Mesothelial cell of epicardium (in vitro differentiated cells): ENCODE measurements at regions not wholly inside any gene's neighbourhood (a gene's known extent, or its start where the extent isn't known, plus 50 kb on each side); places are given as distances from the start of the nearest gene placed in this dataset.
"Not testable (repeated sequence)": the region's sequence is repeated elsewhere in the genome, so short reads cannot be mapped to it uniquely, and the experiment has no call there.

Source experiments
- DNase-seq, 2 experiments: peaks; one replicate each; pipeline ENCODE4 v3.0.0; 2021; ENCODE audit warnings: low spot score in 2 of 2; ENCODE audit not compliant: unreplicated experiment in 2 of 2
- H3K27ac Mint-ChIP-seq: 2 replicates; pipeline ENCODE4 v1.8.0; 2021; ENCODE audit warnings: mixed read lengths
- H3K27me3 Mint-ChIP-seq: 2 replicates; pipeline ENCODE4 v1.8.0; 2021; ENCODE audit warnings: low read depth, mixed read lengths
- H3K36me3 Mint-ChIP-seq: 2 replicates; pipeline ENCODE4 v1.8.0; 2021; ENCODE audit warnings: mixed read lengths
- H3K4me1 Mint-ChIP-seq: 2 replicates; pipeline ENCODE4 v1.8.0; 2021; ENCODE audit warnings: mixed read lengths
- H3K4me3 Mint-ChIP-seq: 2 replicates; pipeline ENCODE4 v1.8.0; 2021; ENCODE audit warnings: mild to moderate bottlenecking, moderate library complexity, mixed read lengths
- H3K9me3 Mint-ChIP-seq: 2 replicates; pipeline ENCODE4 v1.8.0; 2021; ENCODE audit warnings: mixed read lengths
- CTCF ChIP-seq: fragments of 200-600 bp; sonication (generic); IDR thresholded peaks from one replicate; pipeline ENCODE4 v1.5.0; 2021; ENCODE audit warnings: antibody characterized with exemption; ENCODE audit not compliant: unreplicated experiment

- no peaks in the 10 kb centered on the region for H3K9me3 Mint-ChIP-seq
- TF ChIP-seq CTCF, result no peak
- H3K27ac Mint-ChIP-seq, result no peak overlapping the region
- H3K4me3 Mint-ChIP-seq, result no peak overlapping the region
- H3K36me3 Mint-ChIP-seq, result no peaks in the 10 kb centered on the region
- DNase-seq, result no peak
- peaks cover 33% of the 10 kb centered on the region for H3K4me1 Mint-ChIP-seq
- H3K27me3 Mint-ChIP-seq, result no peaks in the 10 kb centered on the region
Observed at GRCh38 chr20:48377940-48378339, 449.9 kb downstream of the PREX1 start.

GRCh38 chr20:48375804-48376203, 452.0 kb downstream of the PREX1 start:
- Mint-ChIP-seq H3K9me3 (no peaks in the 10 kb centered on the region), H3K4me3 (no peak overlapping the region), H3K27ac (no peak overlapping the region), H3K27me3 (no peaks in the 10 kb centered on the region), H3K4me1 (peaks cover 23% of the 10 kb centered on the region), H3K36me3 (no peaks in the 10 kb centered on the region)
- DNase-seq, result no peak
- no peak for TF ChIP-seq CTCF

- H3K27ac Mint-ChIP-seq, result peak overlapping the region; percentile 19
Observed at GRCh38 chr20:48374991-48375595, 452.7 kb downstream of the PREX1 start.

GRCh38 chr20:48374031-48374907, 453.5 kb downstream of the PREX1 start:
- DNase-seq, H3K9me3 Mint-ChIP-seq, H3K4me3 Mint-ChIP-seq, H3K27me3 Mint-ChIP-seq, H3K36me3 Mint-ChIP-seq, H3K27ac Mint-ChIP-seq: not testable (repeated sequence)
- H3K4me1 Mint-ChIP-seq, result peaks cover 21% of the 10 kb centered on the region

More at GRCh38 chr20:48374991-48375595, 452.7 kb downstream of the PREX1 start:
- TF ChIP-seq CTCF, result no peak
- Mint-ChIP-seq H3K4me3 (no peak overlapping the region), H3K36me3 (no peaks in the 10 kb centered on the region), H3K4me1 (peaks cover 21% of the 10 kb centered on the region), H3K27me3 (no peaks in the 10 kb centered on the region), H3K9me3 (no peaks in the 10 kb centered on the region)
- DNase-seq, result no peak

- H3K36me3 Mint-ChIP-seq, result no peaks in the 10 kb centered on the region
- H3K27me3 Mint-ChIP-seq, result no peaks in the 10 kb centered on the region
- no peak for TF ChIP-seq CTCF
- no peak overlapping the region for H3K4me3 Mint-ChIP-seq
- H3K9me3 Mint-ChIP-seq, result no peaks in the 10 kb centered on the region
- H3K27ac Mint-ChIP-seq, result no peak overlapping the region
- peaks cover 27% of the 10 kb centered on the region for H3K4me1 Mint-ChIP-seq
- no peak for DNase-seq
Observed at GRCh38 chr20:48373555-48373934, 454.3 kb downstream of the PREX1 start.

- not testable (repeated sequence) for DNase-seq, H3K27ac Mint-ChIP-seq, H3K4me3 Mint-ChIP-seq, H3K27me3 Mint-ChIP-seq, H3K9me3 Mint-ChIP-seq, H3K36me3 Mint-ChIP-seq
- peaks cover 30% of the 10 kb centered on the region for H3K4me1 Mint-ChIP-seq
Observed at GRCh38 chr20:48372851-48373554, 454.8 kb downstream of the PREX1 start.
